ENCODE measurements at regions not wholly inside any gene's neighbourhood (a gene's known extent, or its start where the extent isn't known, plus 50 kb on each side); places are given as distances from the start of the nearest gene placed in this dataset.

DNA sequence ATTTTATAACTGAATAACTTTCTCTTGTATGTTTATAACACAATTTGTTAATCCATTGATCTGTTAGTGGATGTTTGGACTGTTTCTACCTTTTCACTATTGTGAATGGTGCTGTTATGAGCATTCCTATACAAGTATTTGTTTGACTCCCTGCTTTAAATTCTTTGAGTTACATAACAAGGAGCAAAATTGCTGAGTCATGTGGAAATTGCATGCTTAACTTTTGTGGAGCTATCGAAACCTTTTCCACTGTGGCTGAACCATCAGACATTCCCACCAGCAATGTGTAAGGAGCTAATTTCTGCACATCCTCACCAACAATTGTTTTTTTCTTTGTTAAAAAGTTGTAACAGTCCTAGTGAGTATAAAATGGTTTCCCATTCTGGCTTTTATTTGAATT, 415.5 kb downstream of the CBLN2 start:
- no peak overlapping the region for H2AFZ ChIP-seq (ENCODE audit: low read length)
- no peak overlapping the region for H3K9ac ChIP-seq (ENCODE audit: insufficient read depth, low read depth, low read length)
- no peaks in the 10 kb centered on the region for H3K36me3 ChIP-seq (replicated peaks in 1 of 2; ENCODE audit: control insufficient read depth in 1 of 2, insufficient read depth in 2 of 2, low read length in 2 of 2)
- TF ChIP-seq, protein P1, sequence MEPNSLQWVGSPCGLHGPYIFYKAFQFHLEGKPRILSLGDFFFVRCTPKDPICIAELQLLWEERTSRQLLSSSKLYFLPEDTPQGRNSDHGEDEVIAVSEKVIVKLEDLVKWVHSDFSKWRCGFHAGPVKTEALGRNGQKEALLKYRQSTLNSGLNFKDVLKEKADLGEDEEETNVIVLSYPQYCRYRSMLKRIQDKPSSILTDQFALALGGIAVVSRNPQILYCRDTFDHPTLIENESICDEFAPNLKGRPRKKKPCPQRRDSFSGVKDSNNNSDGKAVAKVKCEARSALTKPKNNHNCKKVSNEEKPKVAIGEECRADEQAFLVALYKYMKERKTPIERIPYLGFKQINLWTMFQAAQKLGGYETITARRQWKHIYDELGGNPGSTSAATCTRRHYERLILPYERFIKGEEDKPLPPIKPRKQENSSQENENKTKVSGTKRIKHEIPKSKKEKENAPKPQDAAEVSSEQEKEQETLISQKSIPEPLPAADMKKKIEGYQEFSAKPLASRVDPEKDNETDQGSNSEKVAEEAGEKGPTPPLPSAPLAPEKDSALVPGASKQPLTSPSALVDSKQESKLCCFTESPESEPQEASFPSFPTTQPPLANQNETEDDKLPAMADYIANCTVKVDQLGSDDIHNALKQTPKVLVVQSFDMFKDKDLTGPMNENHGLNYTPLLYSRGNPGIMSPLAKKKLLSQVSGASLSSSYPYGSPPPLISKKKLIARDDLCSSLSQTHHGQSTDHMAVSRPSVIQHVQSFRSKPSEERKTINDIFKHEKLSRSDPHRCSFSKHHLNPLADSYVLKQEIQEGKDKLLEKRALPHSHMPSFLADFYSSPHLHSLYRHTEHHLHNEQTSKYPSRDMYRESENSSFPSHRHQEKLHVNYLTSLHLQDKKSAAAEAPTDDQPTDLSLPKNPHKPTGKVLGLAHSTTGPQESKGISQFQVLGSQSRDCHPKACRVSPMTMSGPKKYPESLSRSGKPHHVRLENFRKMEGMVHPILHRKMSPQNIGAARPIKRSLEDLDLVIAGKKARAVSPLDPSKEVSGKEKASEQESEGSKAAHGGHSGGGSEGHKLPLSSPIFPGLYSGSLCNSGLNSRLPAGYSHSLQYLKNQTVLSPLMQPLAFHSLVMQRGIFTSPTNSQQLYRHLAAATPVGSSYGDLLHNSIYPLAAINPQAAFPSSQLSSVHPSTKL (CRISPR knock-in tag; IDR thresholded peaks at IDR 0.05), result no peak
- TF ChIP-seq MAFF (IDR thresholded peaks at IDR 0.05; ENCODE audit: low read depth, low read length) (peak; percentile 97), MAFK (conservative IDR thresholded peaks at IDR 0.05 in 1 of 2, IDR thresholded peaks at IDR 0.05 in 1 of 2; ENCODE audit: low read length in 2 of 2) (peak; percentile 96 to 98), ZNF766 (CRISPR knock-in tag; IDR thresholded peaks at IDR 0.05; ENCODE audit: borderline replicate concordance) (no peak), NFE2L2 (IDR thresholded peaks at IDR 0.05; ENCODE audit: low read length) (peak; percentile 82), ZNF33A (CRISPR knock-in tag; IDR thresholded peaks at IDR 0.05; ENCODE audit: borderline replicate concordance) (no peak), TAF1 (CRISPR knock-in tag; IDR thresholded peaks at IDR 0.05) (no peak)
- TF ChIP-seq, protein P2, sequence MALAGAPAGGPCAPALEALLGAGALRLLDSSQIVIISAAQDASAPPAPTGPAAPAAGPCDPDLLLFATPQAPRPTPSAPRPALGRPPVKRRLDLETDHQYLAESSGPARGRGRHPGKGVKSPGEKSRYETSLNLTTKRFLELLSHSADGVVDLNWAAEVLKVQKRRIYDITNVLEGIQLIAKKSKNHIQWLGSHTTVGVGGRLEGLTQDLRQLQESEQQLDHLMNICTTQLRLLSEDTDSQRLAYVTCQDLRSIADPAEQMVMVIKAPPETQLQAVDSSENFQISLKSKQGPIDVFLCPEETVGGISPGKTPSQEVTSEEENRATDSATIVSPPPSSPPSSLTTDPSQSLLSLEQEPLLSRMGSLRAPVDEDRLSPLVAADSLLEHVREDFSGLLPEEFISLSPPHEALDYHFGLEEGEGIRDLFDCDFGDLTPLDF (CRISPR knock-in tag; IDR thresholded peaks at IDR 0.05), result no peak
- TF ChIP-seq, protein P3, sequence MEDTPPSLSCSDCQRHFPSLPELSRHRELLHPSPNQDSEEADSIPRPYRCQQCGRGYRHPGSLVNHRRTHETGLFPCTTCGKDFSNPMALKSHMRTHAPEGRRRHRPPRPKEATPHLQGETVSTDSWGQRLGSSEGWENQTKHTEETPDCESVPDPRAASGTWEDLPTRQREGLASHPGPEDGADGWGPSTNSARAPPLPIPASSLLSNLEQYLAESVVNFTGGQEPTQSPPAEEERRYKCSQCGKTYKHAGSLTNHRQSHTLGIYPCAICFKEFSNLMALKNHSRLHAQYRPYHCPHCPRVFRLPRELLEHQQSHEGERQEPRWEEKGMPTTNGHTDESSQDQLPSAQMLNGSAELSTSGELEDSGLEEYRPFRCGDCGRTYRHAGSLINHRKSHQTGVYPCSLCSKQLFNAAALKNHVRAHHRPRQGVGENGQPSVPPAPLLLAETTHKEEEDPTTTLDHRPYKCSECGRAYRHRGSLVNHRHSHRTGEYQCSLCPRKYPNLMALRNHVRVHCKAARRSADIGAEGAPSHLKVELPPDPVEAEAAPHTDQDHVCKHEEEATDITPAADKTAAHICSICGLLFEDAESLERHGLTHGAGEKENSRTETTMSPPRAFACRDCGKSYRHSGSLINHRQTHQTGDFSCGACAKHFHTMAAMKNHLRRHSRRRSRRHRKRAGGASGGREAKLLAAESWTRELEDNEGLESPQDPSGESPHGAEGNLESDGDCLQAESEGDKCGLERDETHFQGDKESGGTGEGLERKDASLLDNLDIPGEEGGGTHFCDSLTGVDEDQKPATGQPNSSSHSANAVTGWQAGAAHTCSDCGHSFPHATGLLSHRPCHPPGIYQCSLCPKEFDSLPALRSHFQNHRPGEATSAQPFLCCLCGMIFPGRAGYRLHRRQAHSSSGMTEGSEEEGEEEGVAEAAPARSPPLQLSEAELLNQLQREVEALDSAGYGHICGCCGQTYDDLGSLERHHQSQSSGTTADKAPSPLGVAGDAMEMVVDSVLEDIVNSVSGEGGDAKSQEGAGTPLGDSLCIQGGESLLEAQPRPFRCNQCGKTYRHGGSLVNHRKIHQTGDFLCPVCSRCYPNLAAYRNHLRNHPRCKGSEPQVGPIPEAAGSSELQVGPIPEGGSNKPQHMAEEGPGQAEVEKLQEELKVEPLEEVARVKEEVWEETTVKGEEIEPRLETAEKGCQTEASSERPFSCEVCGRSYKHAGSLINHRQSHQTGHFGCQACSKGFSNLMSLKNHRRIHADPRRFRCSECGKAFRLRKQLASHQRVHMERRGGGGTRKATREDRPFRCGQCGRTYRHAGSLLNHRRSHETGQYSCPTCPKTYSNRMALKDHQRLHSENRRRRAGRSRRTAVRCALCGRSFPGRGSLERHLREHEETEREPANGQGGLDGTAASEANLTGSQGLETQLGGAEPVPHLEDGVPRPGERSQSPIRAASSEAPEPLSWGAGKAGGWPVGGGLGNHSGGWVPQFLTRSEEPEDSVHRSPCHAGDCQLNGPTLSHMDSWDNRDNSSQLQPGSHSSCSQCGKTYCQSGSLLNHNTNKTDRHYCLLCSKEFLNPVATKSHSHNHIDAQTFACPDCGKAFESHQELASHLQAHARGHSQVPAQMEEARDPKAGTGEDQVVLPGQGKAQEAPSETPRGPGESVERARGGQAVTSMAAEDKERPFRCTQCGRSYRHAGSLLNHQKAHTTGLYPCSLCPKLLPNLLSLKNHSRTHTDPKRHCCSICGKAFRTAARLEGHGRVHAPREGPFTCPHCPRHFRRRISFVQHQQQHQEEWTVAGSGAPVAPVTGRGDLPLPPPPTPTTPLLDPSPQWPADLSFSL (CRISPR knock-in tag; IDR thresholded peaks at IDR 0.05), result no peak
- TF ChIP-seq, protein P4, sequence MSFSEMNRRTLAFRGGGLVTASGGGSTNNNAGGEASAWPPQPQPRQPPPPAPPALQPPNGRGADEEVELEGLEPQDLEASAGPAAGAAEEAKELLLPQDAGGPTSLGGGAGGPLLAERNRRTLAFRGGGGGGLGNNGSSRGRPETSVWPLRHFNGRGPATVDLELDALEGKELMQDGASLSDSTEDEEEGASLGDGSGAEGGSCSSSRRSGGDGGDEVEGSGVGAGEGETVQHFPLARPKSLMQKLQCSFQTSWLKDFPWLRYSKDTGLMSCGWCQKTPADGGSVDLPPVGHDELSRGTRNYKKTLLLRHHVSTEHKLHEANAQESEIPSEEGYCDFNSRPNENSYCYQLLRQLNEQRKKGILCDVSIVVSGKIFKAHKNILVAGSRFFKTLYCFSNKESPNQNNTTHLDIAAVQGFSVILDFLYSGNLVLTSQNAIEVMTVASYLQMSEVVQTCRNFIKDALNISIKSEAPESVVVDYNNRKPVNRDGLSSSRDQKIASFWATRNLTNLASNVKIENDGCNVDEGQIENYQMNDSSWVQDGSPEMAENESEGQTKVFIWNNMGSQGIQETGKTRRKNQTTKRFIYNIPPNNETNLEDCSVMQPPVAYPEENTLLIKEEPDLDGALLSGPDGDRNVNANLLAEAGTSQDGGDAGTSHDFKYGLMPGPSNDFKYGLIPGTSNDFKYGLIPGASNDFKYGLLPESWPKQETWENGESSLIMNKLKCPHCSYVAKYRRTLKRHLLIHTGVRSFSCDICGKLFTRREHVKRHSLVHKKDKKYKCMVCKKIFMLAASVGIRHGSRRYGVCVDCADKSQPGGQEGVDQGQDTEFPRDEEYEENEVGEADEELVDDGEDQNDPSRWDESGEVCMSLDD (CRISPR knock-in tag; IDR thresholded peaks at IDR 0.05; ENCODE audit: borderline replicate concordance), result no peak
- intact Hi-C loops (cut with micrococcal nuclease; ENCODE audit: unreplicated experiment), result no loop called here
- H3K27ac ChIP-seq (ENCODE audit: extremely low read length, insufficient read depth, low read length), result no peak overlapping the region
- H3K4me1 ChIP-seq (ENCODE audit: insufficient read depth, low read length), result no peaks in the 10 kb centered on the region
- H3K27me3 ChIP-seq (ENCODE audit: control insufficient read depth in 1 of 2, insufficient read depth in 2 of 2, low read length in 2 of 2), result no peaks in the 10 kb centered on the region
- H3K4me2 ChIP-seq (ENCODE audit: low read depth, low read length), result no peak overlapping the region
- WGBS (ENCODE audit: low lambda C conversion rate), result 8% methylated on average over 1 of the region's 1 CpG
- ChIA-PET POLR2A (no interaction called here), CTCF (ENCODE audit: low intra/inter-chr PET ratio, low total read pairs) (no interaction called here)
- FAIRE-seq, result no peak
- no peaks in the 10 kb centered on the region for H3K79me2 ChIP-seq (ENCODE audit: insufficient read depth, low read length)
- in situ Hi-C loops (cut with HindIII; ENCODE audit: extremely low pct_ligation_motif_present, low pct_unique_long_range_greater_than_20kb), result no loop called here
- H3K9me3 ChIP-seq (ENCODE audit: low read length), result no peaks in the 10 kb centered on the region
- DNase-seq (ENCODE audit: low spot score), result no peak
- no TSS peak for BruUV-seq (replicated peaks)
- no peaks in the 10 kb centered on the region for H4K20me1 ChIP-seq (ENCODE audit: insufficient read depth, low read length)
- ATAC-seq, result no peak
- H3K4me3 ChIP-seq (replicated peaks in 1 of 3; ENCODE audit: insufficient read depth in 1 of 3, low read depth in 2 of 3, low read length in 3 of 3), result no peak overlapping the region

All from HepG2 (cell line).